ENCODE measurements at regions not wholly inside any gene's neighbourhood (a gene's known extent, or its start where the extent isn't known, plus 50 kb on each side); places are given as distances from the start of the nearest gene placed in this dataset.
A peak's percentile ranks its signal among the peaks of the same experiment; 100 is the strongest.

- DNase-seq = no peak
These were observed 251.0 kb upstream of the PEX5L start for GRCh38 chr3:180287703-180288102.

DNA sequence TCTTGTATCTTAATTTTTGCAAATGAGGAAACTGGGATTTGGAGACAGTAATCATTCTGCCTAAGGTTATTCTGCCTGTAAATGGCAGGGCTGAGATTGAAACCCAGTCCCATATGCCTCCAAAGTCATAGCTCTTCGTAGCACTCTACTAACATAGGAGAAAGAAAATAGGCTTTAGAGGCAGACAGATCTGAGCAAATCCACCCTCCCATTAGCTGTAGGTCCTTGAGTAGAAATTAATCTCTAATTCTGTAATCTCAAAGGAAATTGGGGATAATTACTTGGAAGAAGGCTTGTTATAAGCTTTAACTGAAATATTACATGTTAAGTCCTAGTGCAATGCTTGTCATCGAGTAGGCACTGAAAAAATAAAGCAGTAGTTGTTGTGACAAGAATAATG, 252.1 kb upstream of the PEX5L start:
- DNase-seq = no peak

DNA sequence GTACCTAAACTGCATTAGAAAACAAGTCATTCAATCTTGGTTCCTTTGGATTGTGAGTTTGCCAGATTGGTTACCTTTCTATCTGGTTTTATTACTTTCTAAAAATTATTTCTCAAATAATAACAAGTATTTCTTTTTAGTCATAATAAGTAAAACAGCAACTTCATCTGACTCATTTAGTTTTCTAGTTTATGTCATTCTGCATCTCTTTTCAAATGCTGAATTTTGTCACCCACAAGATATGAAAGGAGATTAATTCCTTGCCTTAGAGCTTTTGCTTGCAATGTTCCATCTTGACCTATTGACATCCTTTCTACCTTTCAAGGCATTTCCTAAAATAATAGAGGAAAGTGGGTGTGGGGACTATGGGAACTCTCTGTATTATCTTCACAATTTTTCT, 253.6 kb upstream of the PEX5L start:
- DNase-seq = no peak

GRCh38 chr3:180294282-180295027, 257.7 kb upstream of the PEX5L start:
- DNase-seq = no peak

DNA sequence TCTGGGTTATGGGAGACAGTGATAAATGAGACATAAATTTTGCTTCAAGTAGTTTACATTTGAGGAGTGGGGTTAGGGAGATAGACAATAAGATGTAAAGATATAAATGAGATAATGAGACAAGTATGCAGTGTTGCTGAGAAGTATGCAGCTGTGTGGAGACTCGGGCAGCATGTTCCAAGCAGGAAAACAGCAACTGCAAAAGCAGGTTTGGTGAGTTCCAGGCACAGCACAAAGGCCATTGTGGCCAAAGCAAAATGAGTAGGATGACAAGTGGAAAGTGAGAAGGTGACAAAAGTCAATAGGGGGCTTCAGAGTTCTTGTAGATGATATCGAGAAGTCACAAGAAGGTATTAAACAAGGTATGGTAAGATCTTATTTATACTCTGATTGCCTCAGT, 259.1 kb upstream of the PEX5L start:
- peak; percentile 52 for DNase-seq

DNA sequence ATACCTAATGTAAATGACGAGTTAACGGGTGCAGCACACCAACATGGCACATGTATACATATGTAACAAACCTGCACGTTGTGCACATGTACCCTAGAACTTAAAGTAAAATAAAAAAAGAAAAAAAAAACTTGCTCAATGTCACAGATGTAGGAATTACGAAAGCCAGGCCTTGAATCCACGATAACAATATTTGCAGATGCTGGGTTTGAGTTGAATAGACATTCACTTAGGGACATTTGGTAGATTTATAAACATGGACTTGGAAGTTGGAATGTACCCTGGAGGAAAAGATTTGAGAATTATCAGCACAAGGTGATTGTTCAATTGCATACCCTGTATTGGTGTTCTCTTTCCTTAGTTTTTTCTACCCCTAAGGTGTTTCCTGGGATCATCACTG, 260.2 kb upstream of the PEX5L start:
- no peak for DNase-seq

DNA sequence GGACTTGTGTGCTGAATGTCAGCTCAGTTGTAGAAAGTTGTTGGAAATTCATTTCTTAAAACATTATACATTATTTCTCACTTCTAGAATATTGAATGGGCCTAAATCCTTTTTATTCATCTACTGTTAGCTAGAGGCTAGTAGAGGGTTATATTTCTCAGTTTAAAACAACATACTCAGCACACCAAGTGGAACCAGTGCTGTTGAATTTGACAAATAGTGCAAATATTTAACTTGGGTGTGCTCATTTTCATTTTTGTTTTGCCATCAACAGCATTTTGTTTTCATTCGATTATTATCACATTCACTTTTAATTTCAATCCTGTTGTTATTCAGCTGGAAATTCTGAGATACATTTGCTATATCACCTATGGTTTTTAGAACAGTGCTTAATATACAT, 269.4 kb upstream of the PEX5L start:
- DNase-seq = no peak

DNA sequence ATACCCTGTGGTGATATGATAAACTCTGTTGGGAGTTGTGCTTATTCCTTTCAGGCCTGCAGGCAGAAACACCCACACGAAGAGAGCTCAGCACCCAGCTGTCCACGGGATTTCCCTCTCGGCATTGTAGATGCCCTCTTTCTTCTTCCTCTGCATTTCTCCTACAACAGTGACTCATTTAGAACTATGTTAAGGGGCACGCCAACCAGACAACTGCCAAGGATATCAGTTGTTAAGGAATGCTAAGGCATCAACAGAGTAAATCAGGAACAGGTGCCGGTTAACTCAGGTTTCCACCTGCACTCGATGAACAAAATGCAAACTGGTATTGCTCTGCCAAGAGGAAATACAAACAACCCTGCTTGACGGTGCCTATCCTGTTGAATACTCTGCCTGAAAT, 270.0 kb upstream of the PEX5L start:
- no peak for DNase-seq

DNA sequence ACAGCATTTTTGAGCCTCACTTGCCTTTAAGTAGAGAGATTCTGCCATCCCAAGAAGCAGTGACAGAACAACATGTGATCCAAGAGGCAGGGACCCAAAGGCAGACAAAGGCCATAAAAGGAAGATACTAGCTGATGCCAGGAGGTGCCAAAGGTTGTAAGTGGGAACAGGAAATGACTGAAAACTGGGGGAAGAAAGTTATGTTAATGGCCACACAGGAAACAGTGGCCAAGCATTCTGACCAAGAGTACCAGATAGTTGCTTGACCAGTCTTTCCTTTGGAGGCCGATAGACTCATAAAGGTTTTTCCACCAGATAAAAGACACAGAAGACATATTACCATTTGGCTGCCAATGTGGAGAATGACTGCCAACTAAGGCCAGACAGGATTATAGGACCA, 274.5 kb upstream of the PEX5L start:
- DNase-seq = no peak

DNA sequence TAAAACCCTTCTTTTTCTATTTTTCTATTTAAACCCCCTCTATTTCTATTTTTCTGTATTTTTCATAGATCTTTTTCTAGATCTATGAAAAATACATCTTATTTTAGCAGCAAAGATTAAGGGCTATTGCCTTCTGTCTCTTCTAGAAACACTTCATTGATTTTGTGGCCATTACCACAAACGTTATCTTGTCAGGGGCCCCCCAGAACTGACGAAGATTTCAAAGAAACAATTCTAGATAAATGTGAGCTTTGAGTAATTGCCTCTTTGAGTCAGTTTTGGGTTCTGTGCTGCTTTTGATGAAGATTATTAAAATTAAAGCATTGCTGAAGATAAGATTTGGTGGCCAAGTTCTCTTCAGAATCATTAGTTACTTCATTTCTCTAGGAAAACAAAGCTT, 279.6 kb upstream of the PEX5L start:
- no peak for DNase-seq

DNA sequence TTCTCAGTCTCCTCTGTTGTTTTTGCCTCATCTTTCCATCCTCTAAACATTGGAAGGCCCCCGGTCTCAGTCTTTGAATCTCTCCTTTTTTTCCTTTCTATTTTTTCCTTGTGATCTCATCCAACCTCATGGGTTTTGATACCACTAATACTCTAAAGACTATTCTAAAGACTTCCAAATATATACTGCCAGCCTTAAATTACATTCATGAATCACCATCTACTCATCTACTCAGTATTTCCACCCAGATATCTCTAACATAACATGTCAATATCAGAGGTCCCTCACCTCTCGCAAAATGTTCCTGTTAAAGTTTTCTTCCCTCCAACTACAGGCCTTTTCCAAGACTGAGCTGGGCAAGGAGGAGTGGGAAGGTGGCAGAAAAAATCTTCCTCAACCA, 282.5 kb upstream of the TTC14 start:
- DNase-seq = no peak

DNA sequence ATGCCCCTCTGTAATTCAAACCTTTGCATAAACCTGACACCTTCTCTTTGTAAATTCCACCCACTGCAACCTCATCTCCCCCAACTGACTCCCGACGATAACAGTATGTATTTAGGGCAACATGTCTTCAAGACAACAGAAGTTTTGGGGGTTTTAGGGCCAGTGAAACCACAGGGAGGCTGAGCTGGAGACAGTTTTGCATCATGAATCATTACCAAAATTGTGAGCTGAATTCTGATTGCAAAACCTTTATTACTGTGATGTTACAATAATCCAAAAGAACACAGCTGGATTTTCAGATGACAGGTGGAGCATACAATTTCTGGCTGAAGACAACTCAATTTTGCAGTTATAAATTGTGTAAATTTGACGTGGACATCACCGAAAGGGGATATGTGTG, 281.3 kb upstream of the TTC14 start:
- DNase-seq = no peak

GRCh38 chr3:180321534-180321933, 280.4 kb upstream of the TTC14 start:
- no peak for DNase-seq

GRCh38 chr3:180322829-180323228, 279.1 kb upstream of the TTC14 start:
- DNase-seq = no peak

- DNase-seq = no peak
These were observed 277.2 kb upstream of the TTC14 start for GRCh38 chr3:180324791-180325190.

- no peak for DNase-seq
These were observed 276.4 kb upstream of the TTC14 start for GRCh38 chr3:180325533-180325932.

GRCh38 chr3:180325958-180326357, 276.0 kb upstream of the TTC14 start:
- no peak for DNase-seq

- no peak for DNase-seq
These were observed 272.8 kb upstream of the TTC14 start for GRCh38 chr3:180329187-180329586.

- DNase-seq = no peak
These were observed 272.1 kb upstream of the TTC14 start for GRCh38 chr3:180329847-180330246.

GRCh38 chr3:180330440-180330839, 271.5 kb upstream of the TTC14 start:
- DNase-seq = no peak

- no peak for DNase-seq
These were observed 269.4 kb upstream of the TTC14 start for GRCh38 chr3:180332608-180333007.

DNA sequence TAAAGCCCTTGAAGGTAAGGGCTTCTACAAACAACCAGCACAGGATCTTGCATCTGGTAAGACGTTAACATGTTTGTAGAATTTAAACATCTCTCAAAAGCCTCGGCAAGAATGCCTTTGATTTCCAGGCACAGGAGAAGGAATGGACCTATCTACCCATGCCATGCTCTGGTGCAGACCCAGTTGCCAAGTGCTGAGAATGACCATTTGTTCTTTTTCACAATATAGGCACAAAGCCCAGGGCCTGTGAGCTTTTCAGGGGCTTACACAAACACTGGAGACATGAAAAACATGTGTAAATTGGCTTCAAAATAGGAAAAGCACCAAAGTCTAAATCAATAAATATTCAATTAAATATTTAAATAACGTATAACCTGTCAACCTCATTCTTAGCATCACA, 266.9 kb upstream of the TTC14 start:
- no peak for DNase-seq

DNA sequence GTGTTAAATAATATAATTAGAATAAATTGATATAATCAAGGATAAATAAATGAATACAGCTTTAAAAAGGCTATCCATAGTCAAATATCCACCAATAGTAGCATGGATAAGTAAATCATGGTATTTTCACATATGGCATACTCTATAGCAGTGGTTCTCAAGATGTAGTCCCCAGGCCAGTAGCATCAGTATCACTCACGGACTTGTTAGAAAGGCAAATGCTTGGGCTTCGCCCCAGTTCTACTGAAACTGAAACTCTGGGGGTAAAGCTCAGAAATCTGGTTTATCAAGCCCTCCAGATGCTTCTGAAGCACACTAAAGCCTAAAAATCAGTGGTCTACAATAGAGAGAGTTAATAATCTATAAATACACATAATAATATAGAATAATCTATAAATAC, 261.6 kb upstream of the TTC14 start:
- no peak for DNase-seq

GRCh38 chr3:180341516-180341915, 260.4 kb upstream of the TTC14 start:
- no peak for DNase-seq

DNA sequence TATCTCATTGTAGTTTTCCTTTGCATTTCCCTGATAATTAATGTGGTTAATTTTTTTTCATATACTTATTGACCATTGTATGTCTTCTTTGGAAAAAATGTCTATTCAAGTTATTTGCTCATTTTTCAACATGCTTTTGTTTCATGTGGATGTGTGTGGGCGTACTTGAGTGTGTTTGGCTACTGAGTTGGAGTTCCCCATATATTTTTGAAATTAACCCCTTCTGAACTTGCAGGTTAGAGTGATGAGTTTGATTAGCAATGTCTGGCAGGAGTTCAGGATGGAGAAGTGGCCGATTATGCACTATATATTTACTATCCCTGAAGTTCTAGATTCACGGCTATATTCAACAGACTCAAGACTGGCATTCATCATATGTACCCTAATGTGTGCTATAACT, 250.4 kb upstream of the TTC14 start:
- DNase-seq = no peak

- no peak for DNase-seq
These were observed 249.7 kb upstream of the TTC14 start for GRCh38 chr3:180352261-180352660.

Data from NCI-H510A (cell line).